KMS-11 (cell line): ENCODE measurements at regions not wholly inside any gene's neighbourhood (a gene's known extent, or its start where the extent isn't known, plus 50 kb on each side); places are given as distances from the start of the nearest gene placed in this dataset.

Experiments used
- H2AFZ ChIP-seq: fragments of 200-600 bp; sonication (generic); 2 replicates; pipeline ENCODE4 v1.6.1; 2016; ENCODE audit warnings: antibody characterized with exemption, mixed run types, low read depth
- H3K27ac ChIP-seq: fragments of 200-600 bp; sonication (generic); 2 replicates; pipeline ENCODE4 v1.6.1; 2016; ENCODE audit warnings: mild to moderate bottlenecking, mixed run types
- H3K27me3 ChIP-seq: fragments of 200-600 bp; sonication (generic); 2 replicates; pipeline ENCODE4 v1.6.1; 2017; ENCODE audit warnings: mild to moderate bottlenecking, low read depth, mixed run types, moderate library complexity; ENCODE audit not compliant: insufficient read depth
- H3K36me3 ChIP-seq: fragments of 200-600 bp; sonication (generic); 2 replicates; pipeline ENCODE4 v1.6.1; 2017; ENCODE audit warnings: mild to moderate bottlenecking, mixed run types; ENCODE audit not compliant: insufficient read depth
- H3K4me1 ChIP-seq: fragments of 200-600 bp; sonication (generic); 2 replicates; pipeline ENCODE4 v1.6.1; 2016; ENCODE audit warnings: mild to moderate bottlenecking, low read depth, mixed run types; ENCODE audit not compliant: poor library complexity, severe bottlenecking
- H3K4me2 ChIP-seq: fragments of 200-600 bp; sonication (generic); 2 replicates; pipeline ENCODE4 v1.7.0; 2016; ENCODE audit warnings: mild to moderate bottlenecking, mixed run types
- H3K4me3 ChIP-seq: fragments of 200-600 bp; sonication (generic); IDR thresholded peaks from 2 replicates; pipeline ENCODE4 v1.6.1; 2017; ENCODE audit warnings: low read depth, low read length, mixed read lengths; ENCODE audit not compliant: insufficient read depth
- H3K79me2 ChIP-seq: fragments of 200-600 bp; sonication (generic); 2 replicates; pipeline ENCODE4 v1.6.1; 2016; ENCODE audit warnings: low read depth, mixed run types; ENCODE audit not compliant: insufficient read depth
- H3K9ac ChIP-seq: fragments of 200-600 bp; sonication (generic); 2 replicates; pipeline ENCODE4 v1.6.1; 2016; ENCODE audit warnings: mild to moderate bottlenecking, mixed run types
- H4K20me1 ChIP-seq: fragments of 200-600 bp; sonication (generic); 2 replicates; pipeline ENCODE4 v1.6.1; 2016; ENCODE audit warnings: mild to moderate bottlenecking, mixed run types; ENCODE audit not compliant: insufficient read depth
- CTCF ChIP-seq: fragments of 200-600 bp; sonication (generic); conservative IDR thresholded peaks from 2 replicates; pipeline ENCODE4 v1.6.1; 2017; ENCODE audit warnings: low read depth, mild to moderate bottlenecking, antibody characterized with exemption, low read length, moderate library complexity, mixed read lengths

DNA sequence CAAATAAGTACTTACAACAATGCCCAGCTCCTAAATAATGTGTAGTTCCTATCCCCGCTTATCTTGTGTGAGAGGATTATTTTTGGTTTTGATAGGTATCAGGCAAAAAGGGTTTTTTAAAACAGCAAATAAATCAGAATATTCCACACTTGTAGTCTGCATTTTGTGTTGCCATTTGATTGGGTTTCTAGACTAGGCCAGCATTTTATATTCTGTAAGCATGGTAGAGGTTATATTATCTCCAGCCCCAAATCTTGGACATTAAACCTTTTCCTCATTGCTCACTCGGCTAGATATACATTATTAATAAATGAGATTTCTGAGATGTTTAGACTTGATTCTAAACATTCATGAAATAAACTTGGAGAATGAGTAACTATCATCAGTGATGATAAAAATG lies 165.7 kb upstream of the C1orf21 start:
- H3K4me2 ChIP-seq = no peak overlapping the region
- no peaks in the 10 kb centered on the region for H4K20me1 ChIP-seq
- no peaks in the 10 kb centered on the region for H3K79me2 ChIP-seq
- H3K9ac ChIP-seq = no peak overlapping the region
- no peak overlapping the region for H2AFZ ChIP-seq
- H3K27ac ChIP-seq = no peak overlapping the region
- H3K4me3 ChIP-seq = no peak overlapping the region
- H3K27me3 ChIP-seq = no peaks in the 10 kb centered on the region
- no peaks in the 10 kb centered on the region for H3K36me3 ChIP-seq
- H3K4me1 ChIP-seq = peaks cover 3% of the 10 kb centered on the region
- no peak for TF ChIP-seq CTCF

GRCh38 chr1:184222652-184223052 lies 164.2 kb upstream of the C1orf21 start:
- no peaks in the 10 kb centered on the region for H3K36me3 ChIP-seq
- H4K20me1 ChIP-seq = no peaks in the 10 kb centered on the region
- H3K9ac ChIP-seq = no peak overlapping the region
- H3K4me3 ChIP-seq = no peak overlapping the region
- TF ChIP-seq CTCF = peak; percentile 99
- no peak overlapping the region for H2AFZ ChIP-seq
- no peak overlapping the region for H3K27ac ChIP-seq
- peak overlapping the region; percentile 26; the same call in 1 of the 2 replicates for H3K4me2 ChIP-seq
- no peaks in the 10 kb centered on the region for H3K79me2 ChIP-seq
- H3K27me3 ChIP-seq = no peaks in the 10 kb centered on the region
- peaks cover 3% of the 10 kb centered on the region for H3K4me1 ChIP-seq

GRCh38 chr1:184223216-184223615 lies 163.6 kb upstream of the C1orf21 start:
- H3K79me2 ChIP-seq = no peaks in the 10 kb centered on the region
- H2AFZ ChIP-seq = no peak overlapping the region
- H3K27ac ChIP-seq = no peak overlapping the region
- no peaks in the 10 kb centered on the region for H4K20me1 ChIP-seq
- TF ChIP-seq CTCF = no peak
- H3K36me3 ChIP-seq = no peaks in the 10 kb centered on the region
- no peaks in the 10 kb centered on the region for H3K27me3 ChIP-seq
- H3K4me2 ChIP-seq = no peak overlapping the region
- H3K4me3 ChIP-seq = no peak overlapping the region
- H3K9ac ChIP-seq = no peak overlapping the region
- H3K4me1 ChIP-seq = peaks cover 3% of the 10 kb centered on the region

DNA sequence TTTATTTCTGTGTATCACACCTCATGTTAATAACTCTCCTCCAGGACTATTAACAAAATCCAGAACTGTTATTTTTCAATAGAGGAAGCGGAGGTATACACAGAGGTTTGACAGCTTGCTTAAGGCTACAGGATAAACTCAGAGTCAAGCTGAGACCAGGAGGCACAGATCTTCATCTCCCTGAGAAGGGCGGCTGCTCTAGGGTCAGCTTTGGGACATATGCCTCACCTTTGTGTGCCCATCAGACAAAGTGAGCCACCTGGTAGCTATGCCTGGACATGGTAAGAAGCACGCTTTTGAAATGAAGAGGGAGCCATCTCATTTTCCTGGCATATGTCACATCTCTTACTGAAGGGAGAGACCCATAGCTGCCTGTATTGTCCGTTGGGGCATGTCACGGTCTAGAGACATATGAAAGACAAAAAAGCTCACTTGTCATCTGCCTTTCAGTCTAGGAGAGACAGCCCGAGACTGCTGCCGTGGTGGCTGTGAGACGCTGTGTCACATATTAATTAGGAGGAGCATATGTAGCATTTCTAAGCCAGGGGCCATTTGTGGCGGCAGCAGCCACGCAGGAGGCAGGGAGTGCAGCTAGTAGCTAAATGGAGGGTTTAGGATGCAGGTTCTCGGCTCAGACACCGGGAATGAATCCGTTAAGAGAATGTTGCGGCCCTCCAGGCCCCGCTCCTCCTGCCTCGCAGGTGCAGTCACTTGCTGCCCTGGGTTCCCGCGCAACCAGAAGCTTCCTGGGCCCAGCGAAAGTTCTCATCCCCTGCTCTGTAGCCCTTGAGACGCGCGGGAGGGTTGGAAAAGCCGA lies 161.3 kb upstream of the C1orf21 start:
- Histone ChIP-seq H2AFZ (no peak overlapping the region), H3K27me3 (no peaks in the 10 kb centered on the region), H3K36me3 (no peaks in the 10 kb centered on the region), H3K4me1 (peaks cover 3% of the 10 kb centered on the region), H4K20me1 (no peaks in the 10 kb centered on the region), H3K4me2 (no peak overlapping the region), H3K27ac (no peak overlapping the region), H3K4me3 (no peak overlapping the region), H3K79me2 (no peaks in the 10 kb centered on the region), H3K9ac (no peak overlapping the region)
- TF ChIP-seq CTCF = no peak
